ENCODE measurements at regions not wholly inside any gene's neighbourhood (a gene's known extent, or its start where the extent isn't known, plus 50 kb on each side); places are given as distances from the start of the nearest gene placed in this dataset.
"Not testable (repeated sequence)": the region's sequence is repeated elsewhere in the genome, so short reads cannot be mapped to it uniquely, and the experiment has no call there.

GRCh38 chr10:9913876-9914514 lies 1103.7 kb upstream of the CELF2 start:
- no peak for DNase-seq

- no peak for DNase-seq
Observed at GRCh38 chr10:9921544-9921943, 1096.1 kb upstream of the CELF2 start.

- no peak for DNase-seq
Observed at GRCh38 chr10:9922126-9922870, 1095.4 kb upstream of the CELF2 start.

- DNase-seq: no peak
Observed at GRCh38 chr10:9926003-9926402, 1091.7 kb upstream of the CELF2 start.

GRCh38 chr10:9926881-9927280 lies 1090.8 kb upstream of the CELF2 start:
- no peak for DNase-seq

- DNase-seq: no peak
Observed at GRCh38 chr10:9939716-9940115, 1078.0 kb upstream of the CELF2 start.

GRCh38 chr10:9944690-9945089 lies 1073.0 kb upstream of the CELF2 start:
- DNase-seq: no peak

- no peak for DNase-seq
Observed at GRCh38 chr10:9950070-9950469, 1067.6 kb upstream of the CELF2 start.

GRCh38 chr10:9951481-9952257 lies 1066.0 kb upstream of the CELF2 start:
- no peak for DNase-seq

GRCh38 chr10:9957351-9957750 lies 1060.3 kb upstream of the CELF2 start:
- no peak for DNase-seq

- not testable (repeated sequence) for DNase-seq
Observed at GRCh38 chr10:9957876-9958275, 1059.8 kb upstream of the CELF2 start.

- no peak for DNase-seq
Observed at GRCh38 chr10:9965341-9965740, 1052.3 kb upstream of the CELF2 start.

GRCh38 chr10:9986786-9987185 lies 1030.9 kb upstream of the CELF2 start:
- no peak for DNase-seq

- no peak for DNase-seq
Observed at GRCh38 chr10:9987197-9987596, 1030.5 kb upstream of the CELF2 start.

GRCh38 chr10:9992661-9993060 lies 1025.0 kb upstream of the CELF2 start:
- no peak for DNase-seq

GRCh38 chr10:9994131-9994530 lies 1023.5 kb upstream of the CELF2 start:
- no peak for DNase-seq

GRCh38 chr10:9999627-10000026 lies 1018.0 kb upstream of the CELF2 start:
- no peak for DNase-seq

GRCh38 chr10:10007957-10008356 lies 1009.7 kb upstream of the CELF2 start:
- DNase-seq: no peak

- no peak for DNase-seq
Observed at GRCh38 chr10:10010397-10010796, 1007.3 kb upstream of the CELF2 start.

GRCh38 chr10:10014846-10015245 lies 1002.8 kb upstream of the CELF2 start:
- DNase-seq: no peak

- no peak for DNase-seq
Observed at GRCh38 chr10:10017716-10018115, 1000.0 kb upstream of the CELF2 start.

- no peak for DNase-seq
Observed at GRCh38 chr10:10020945-10021344, 996.7 kb upstream of the CELF2 start.

GRCh38 chr10:10032991-10033390 lies 984.7 kb upstream of the CELF2 start:
- no peak for DNase-seq

- DNase-seq: no peak
Observed at GRCh38 chr10:10038348-10038747, 979.3 kb upstream of the CELF2 start.
